RKO (cell line): ENCODE measurements at regions not wholly inside any gene's neighbourhood (a gene's known extent, or its start where the extent isn't known, plus 50 kb on each side); places are given as distances from the start of the nearest gene placed in this dataset.

Source experiments
- DNase-seq: peaks from one replicate; pipeline ENCODE4 v3.0.0-alpha.2; 2016; ENCODE audit warnings: low spot score

GRCh38 chr3:150064971-150065370 is 94.3 kb upstream of the PFN2 start:
- DNase-seq = no peak

GRCh38 chr3:150063237-150063636 is 92.5 kb upstream of the PFN2 start:
- no peak for DNase-seq

- DNase-seq = no peak
Observed at GRCh38 chr3:150062492-150062891, 91.8 kb upstream of the PFN2 start.

GRCh38 chr3:150061288-150062024 is 90.8 kb upstream of the PFN2 start:
- DNase-seq = no peak

- DNase-seq = no peak
Observed at GRCh38 chr3:150059729-150060128, 89.0 kb upstream of the PFN2 start.

- no peak for DNase-seq
Observed at GRCh38 chr3:150059241-150059640, 88.5 kb upstream of the PFN2 start.

- no peak for DNase-seq
Observed at GRCh38 chr3:150057227-150057626, 86.5 kb upstream of the PFN2 start.

- DNase-seq = no peak
Observed at GRCh38 chr3:150055332-150055731, 84.6 kb upstream of the PFN2 start.

GRCh38 chr3:150054635-150055034 is 83.9 kb upstream of the PFN2 start:
- DNase-seq = no peak

GRCh38 chr3:150050510-150050909 is 79.8 kb upstream of the PFN2 start:
- DNase-seq = no peak

GRCh38 chr3:150049317-150049716 is 78.6 kb upstream of the PFN2 start:
- no peak for DNase-seq

- DNase-seq = no peak
Observed at GRCh38 chr3:150041877-150042276, 71.2 kb upstream of the PFN2 start.

- no peak for DNase-seq
Observed at GRCh38 chr3:150040097-150040496, 69.4 kb upstream of the PFN2 start.

GRCh38 chr3:150038830-150039229 is 68.1 kb upstream of the PFN2 start:
- DNase-seq = no peak

GRCh38 chr3:150036780-150037179 is 66.1 kb upstream of the PFN2 start:
- DNase-seq = no peak

- no peak for DNase-seq
Observed at GRCh38 chr3:150035910-150036612, 65.4 kb upstream of the PFN2 start.

- DNase-seq = no peak
Observed at GRCh38 chr3:150035301-150035779, 64.6 kb upstream of the PFN2 start.

- no peak for DNase-seq
Observed at GRCh38 chr3:150033721-150034120, 63.0 kb upstream of the PFN2 start.

- DNase-seq = no peak
Observed at GRCh38 chr3:150030841-150031240, 60.1 kb upstream of the PFN2 start.

GRCh38 chr3:150023239-150023636 is 52.5 kb upstream of the PFN2 start:
- DNase-seq = no peak

GRCh38 chr3:150022381-150023238 is 51.9 kb upstream of the PFN2 start:
- DNase-seq = no peak

GRCh38 chr3:150020527-150020926 is 49.8 kb upstream of the PFN2 start:
- DNase-seq = no peak
